Hepatocyte (in vitro differentiated cells): ENCODE measurements at regions not wholly inside any gene's neighbourhood (a gene's known extent, or its start where the extent isn't known, plus 50 kb on each side); places are given as distances from the start of the nearest gene placed in this dataset. TPM values are rescaled to one million over a fixed set of nuclear protein-coding genes. Genes with fewer than 3 reads are reported as not detected.

Experiments
- DNase-seq: peaks from one replicate; pipeline ENCODE4 v3.0.0-alpha.2; 2016; ENCODE audit warnings: low spot score
- H2AFZ ChIP-seq: fragments of 200-600 bp; sonication (generic); 2 replicates; pipeline ENCODE4 v1.6.0; 2016; ENCODE audit warnings: antibody characterized with exemption, mild to moderate bottlenecking
- H3K27ac ChIP-seq: fragments of 200-600 bp; sonication (generic); 2 replicates; pipeline ENCODE4 v1.5.1; 2016; ENCODE audit warnings: mild to moderate bottlenecking
- H3K27me3 ChIP-seq: fragments of 200-600 bp; sonication (generic); 2 replicates; pipeline ENCODE4 v1.6.1; 2016
- H3K36me3 ChIP-seq: fragments of 200-600 bp; sonication (generic); replicated peaks from 2 replicates; pipeline ENCODE4 v1.5.1; 2016; ENCODE audit warnings: low read depth; ENCODE audit not compliant: insufficient read depth
- H3K4me1 ChIP-seq: fragments of 200-600 bp; sonication (generic); 2 replicates; pipeline ENCODE4 v1.5.1; 2016; ENCODE audit warnings: mild to moderate bottlenecking, moderate library complexity; ENCODE audit not compliant: insufficient read depth
- H3K4me2 ChIP-seq: fragments of 200-600 bp; sonication (generic); 2 replicates; pipeline ENCODE4 v1.6.0; 2016
- H3K4me3 ChIP-seq: fragments of 200-600 bp; sonication (generic); 2 replicates; pipeline ENCODE4 v1.5.1; 2016; ENCODE audit warnings: mild to moderate bottlenecking
- H3K79me2 ChIP-seq: fragments of 200-600 bp; sonication (generic); 2 replicates; pipeline ENCODE4 v1.6.0; 2017; ENCODE audit warnings: mild to moderate bottlenecking
- H3K9me2 ChIP-seq: fragments of 200-600 bp; sonication (generic); replicated peaks from 2 replicates; pipeline ENCODE4 v1.6.0; 2017; ENCODE audit warnings: mild to moderate bottlenecking; ENCODE audit not compliant: insufficient read depth
- H3K9me3 ChIP-seq: fragments of 200-600 bp; sonication (generic); 2 replicates; pipeline ENCODE4 v1.5.1; 2016; ENCODE audit warnings: low read depth, mild to moderate bottlenecking
- H4K20me1 ChIP-seq: fragments of 200-600 bp; sonication (generic); 2 replicates; pipeline ENCODE4 v1.6.0; 2016; ENCODE audit warnings: mild to moderate bottlenecking; ENCODE audit not compliant: insufficient read depth, poor library complexity, severe bottlenecking
- CTCF ChIP-seq: fragments of 200-600 bp; sonication (generic); IDR thresholded peaks from 2 replicates; pipeline ENCODE4 v1.5.1; 2016; ENCODE audit warnings: antibody characterized with exemption, mild to moderate bottlenecking; ENCODE audit not compliant: poor library complexity
- EZH2 ChIP-seq: fragments of 200-600 bp; sonication (generic); IDR thresholded peaks from 2 replicates; pipeline ENCODE4 v1.6.1; 2016; ENCODE audit warnings: antibody characterized with exemption, mild to moderate bottlenecking, borderline replicate concordance
- EZH2phosphoT487 ChIP-seq: fragments of 200-600 bp; sonication (generic); IDR thresholded peaks from one replicate; pipeline ENCODE4 v1.6.1; 2018; ENCODE audit warnings: antibody characterized with exemption, mild to moderate bottlenecking, low read depth, moderate library complexity; ENCODE audit not compliant: unreplicated experiment, severe bottlenecking
- WGBS: methylation state at CpG from one replicate; pipeline ENCODE4 v1.1.6; 2016; ENCODE audit warnings: low lambda C conversion rate; ENCODE audit errors: missing lambda C conversion rate; 5-methylcytosine and 5-hydroxymethylcytosine counted together
- small RNA-seq: library from RNA; depleted of rRNA; stranded (forward); fragments of <200 nt; gene quantifications from one replicate; pipeline ENCODE3, GENCODE V24; 2014

GRCh38 chr20:11861479-11861878 is 56.2 kb upstream of the BTBD3 start:
- Histone ChIP-seq H3K27me3 (no peaks in the 10 kb centered on the region), H3K36me3 (no peaks in the 10 kb centered on the region), H3K9me3 (no peaks in the 10 kb centered on the region), H3K4me3 (no peak overlapping the region), H3K79me2 (no peaks in the 10 kb centered on the region), H2AFZ (no peak overlapping the region), H4K20me1 (no peaks in the 10 kb centered on the region), H3K4me1 (no peaks in the 10 kb centered on the region), H3K9me2 (no peaks in the 10 kb centered on the region), H3K27ac (no peak overlapping the region), H3K4me2 (no peak overlapping the region)
- WGBS, result 77% methylated on average over 3 of the region's 3 CpGs
- no peak for DNase-seq
- TF ChIP-seq CTCF (no peak), EZH2phosphoT487 (no peak), EZH2 (no peak)

GRCh38 chr20:11867291-11867919 is 50.3 kb upstream of the BTBD3 start:
- H3K4me1 ChIP-seq, result no peaks in the 10 kb centered on the region
- H2AFZ ChIP-seq, result no peak overlapping the region
- no peak overlapping the region for H3K4me3 ChIP-seq
- H3K4me2 ChIP-seq, result no peak overlapping the region
- no peaks in the 10 kb centered on the region for H4K20me1 ChIP-seq
- H3K27me3 ChIP-seq, result no peaks in the 10 kb centered on the region
- no peaks in the 10 kb centered on the region for H3K9me3 ChIP-seq
- no peaks in the 10 kb centered on the region for H3K36me3 ChIP-seq
- H3K9me2 ChIP-seq, result no peaks in the 10 kb centered on the region
- 81% methylated on average over 6 of the region's 6 CpGs for WGBS
- H3K79me2 ChIP-seq, result no peaks in the 10 kb centered on the region
- TF ChIP-seq EZH2phosphoT487 (no peak), EZH2 (no peak), CTCF (no peak)
- H3K27ac ChIP-seq, result no peak overlapping the region
- no peak for DNase-seq

Small RNA genes in the stretch of these regions (small RNA-seq; reads per million reads assigned to genes)
- not detected for gene AL080274.1
- gene RN7SKP111, result not detected
